Tibial nerve (tissue), 3 donors: ENCODE measurements at regions not wholly inside any gene's neighbourhood (a gene's known extent, or its start where the extent isn't known, plus 50 kb on each side); places are given as distances from the start of the nearest gene placed in this dataset.

Experiments
- CTCF ChIP-seq, 5 experiments: fragments of 200-600 bp in 3 of 5; fragments of 450-650 bp in 2 of 5; sonication (generic) in 3 of 5; IDR thresholded peaks; one replicate each; pipeline ENCODE4 v1.5.1; 2016 to 2019; ENCODE audit warnings: antibody characterized with exemption in 5 of 5, mild to moderate bottlenecking in 3 of 5, moderate library complexity in 2 of 5
- POLR2A ChIP-seq, 2 donors: fragments of 450-650 bp; IDR thresholded peaks; one replicate each; pipeline ENCODE4 v1.6.1; 2017; ENCODE audit warnings: antibody characterized with exemption in 2 of 2, mild to moderate bottlenecking in 2 of 2, moderate library complexity in 2 of 2

DNA sequence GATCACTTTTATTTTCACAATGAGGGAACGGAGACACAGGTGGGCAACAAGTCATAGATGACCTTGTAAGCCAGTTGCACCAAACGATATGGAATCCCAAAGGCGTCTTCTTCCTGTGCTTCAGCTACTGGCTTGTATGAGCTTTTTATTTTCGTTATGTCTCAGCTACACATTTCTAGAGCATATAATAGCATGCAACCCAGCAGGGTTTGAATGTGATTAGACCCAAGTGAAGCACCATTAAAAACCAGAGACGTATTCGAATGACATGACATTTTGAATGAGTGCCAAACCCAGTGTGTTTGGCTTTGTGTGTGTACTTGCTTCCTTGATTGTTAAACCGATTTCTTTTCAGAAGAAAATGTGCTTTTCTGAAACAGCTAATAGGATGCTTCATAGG is 963.2 kb upstream of the CELF2 start:
- TF ChIP-seq POLR2A (IDR thresholded peaks at IDR 0.05), result no peak
- no peak for TF ChIP-seq CTCF (IDR thresholded peaks at IDR 0.05)
